Mesenchymal stem cell (in vitro differentiated cells and primary cell): ENCODE measurements at regions not wholly inside any gene's neighbourhood (a gene's known extent, or its start where the extent isn't known, plus 50 kb on each side); places are given as distances from the start of the nearest gene placed in this dataset.

Experiments used
- DNase-seq: peaks from one replicate; pipeline ENCODE4 v3.0.0-alpha.2; 2013
- H2AFZ ChIP-seq: one replicate; pipeline ENCODE4 v1.6.1; 2013; ENCODE audit warnings: low read depth, mild to moderate bottlenecking, control low read depth, inconsistent platforms, low read length, moderate library complexity
- H2AK5ac ChIP-seq: 2 replicates; pipeline ENCODE4 v1.6.1; 2013; ENCODE audit warnings: low read length, moderate library complexity, mild to moderate bottlenecking, inconsistent platforms; ENCODE audit not compliant: severe bottlenecking
- H2BK120ac ChIP-seq: one replicate; pipeline ENCODE4 v1.6.1; 2013; ENCODE audit warnings: low read depth, mild to moderate bottlenecking, inconsistent platforms, low read length, moderate library complexity
- H2BK12ac ChIP-seq, 2 experiments: one replicate each; pipeline ENCODE4 v1.6.1; 2013; ENCODE audit warnings: inconsistent platforms in 2 of 2, low read length in 2 of 2, mild to moderate bottlenecking in 2 of 2, moderate library complexity in 2 of 2, control low read depth in 1 of 2
- H2BK15ac ChIP-seq: one replicate; pipeline ENCODE4 v1.6.1; 2013; ENCODE audit warnings: mild to moderate bottlenecking, low read depth, inconsistent platforms; ENCODE audit not compliant: poor library complexity, severe bottlenecking
- H2BK5ac ChIP-seq: 2 replicates; pipeline ENCODE4 v1.6.1; 2013; ENCODE audit warnings: low read depth, mild to moderate bottlenecking, low read length, control low read depth, inconsistent platforms; ENCODE audit not compliant: poor library complexity, severe bottlenecking
- H3K14ac ChIP-seq, 2 experiments: one replicate each; pipeline ENCODE4 v1.6.1; 2013; ENCODE audit warnings: inconsistent platforms in 2 of 2, low read length in 2 of 2, control low read depth in 1 of 2, mild to moderate bottlenecking in 1 of 2, moderate library complexity in 1 of 2
- H3K18ac ChIP-seq, 2 experiments: one replicate each; pipeline ENCODE4 v1.6.1; 2013; ENCODE audit warnings: inconsistent platforms in 2 of 2, low read length in 2 of 2, control low read depth in 1 of 2, low read depth in 1 of 2, mild to moderate bottlenecking in 1 of 2
- H3K23ac ChIP-seq, 2 experiments: one replicate each; pipeline ENCODE4 v1.6.1; 2013; ENCODE audit warnings: inconsistent platforms in 2 of 2, low read length in 2 of 2, mild to moderate bottlenecking in 2 of 2, moderate library complexity in 2 of 2, control low read depth in 1 of 2
- H3K27ac ChIP-seq: 2 replicates; pipeline ENCODE4 v1.5.1; 2013; ENCODE audit warnings: mild to moderate bottlenecking, moderate library complexity, low read length, control low read depth, inconsistent platforms; ENCODE audit not compliant: poor library complexity, severe bottlenecking
- H3K27me3 ChIP-seq, 2 experiments: 2 replicates each; pipeline versions ENCODE4 v1.6.1 to v1.7.0; 2013; ENCODE audit warnings: low read length in 2 of 2, mild to moderate bottlenecking in 2 of 2, moderate library complexity in 2 of 2, control low read depth in 1 of 2, inconsistent platforms in 1 of 2; ENCODE audit not compliant: control insufficient read depth in 1 of 2, insufficient read depth in 1 of 2
- H3K36me3 ChIP-seq, 2 experiments: 2 replicates each; pipeline versions ENCODE4 v1.6.1 to v1.7.0; 2013; ENCODE audit warnings: low read length in 2 of 2, control low read depth in 1 of 2, inconsistent platforms in 1 of 2, low read depth in 1 of 2, mild to moderate bottlenecking in 1 of 2; ENCODE audit not compliant: insufficient read depth in 2 of 2, control insufficient read depth in 1 of 2
- H3K4ac ChIP-seq, 2 experiments: one replicate each; pipeline ENCODE4 v1.6.1; 2013; ENCODE audit warnings: inconsistent platforms in 2 of 2, low read length in 2 of 2, mild to moderate bottlenecking in 2 of 2, moderate library complexity in 2 of 2, control low read depth in 1 of 2, low read depth in 1 of 2
- H3K4me1 ChIP-seq: 2 replicates; pipeline ENCODE4 v1.6.1; 2013; ENCODE audit warnings: low read depth, low read length, control low read depth; ENCODE audit not compliant: control insufficient read depth, insufficient read depth
- H3K4me2 ChIP-seq: 2 replicates; pipeline ENCODE4 v1.6.1; 2013; ENCODE audit warnings: low read length, mild to moderate bottlenecking, inconsistent platforms; ENCODE audit not compliant: poor library complexity, severe bottlenecking
- H3K4me3 ChIP-seq, 2 experiments: 2 replicates each; pipeline versions ENCODE4 v1.5.1 to v1.7.0; 2013; ENCODE audit warnings: low read length in 2 of 2, mild to moderate bottlenecking in 2 of 2, control low read depth in 1 of 2, low read depth in 1 of 2; ENCODE audit not compliant: insufficient read depth in 1 of 2
- H3K79me1 ChIP-seq: replicated peaks from 2 replicates; pipeline ENCODE4 v1.6.1; 2013; ENCODE audit warnings: mild to moderate bottlenecking, control low read depth, low read length, inconsistent platforms; ENCODE audit not compliant: poor library complexity, severe bottlenecking
- H3K9ac ChIP-seq: 2 replicates; pipeline ENCODE4 v1.7.0; 2013; ENCODE audit warnings: mild to moderate bottlenecking, low read length, moderate library complexity
- H3K9me3 ChIP-seq: 2 replicates; pipeline ENCODE4 v1.7.0; 2013; ENCODE audit warnings: mild to moderate bottlenecking, low read length; ENCODE audit not compliant: control insufficient read depth
- H4K8ac ChIP-seq: one replicate; pipeline ENCODE4 v1.6.1; 2013; ENCODE audit warnings: inconsistent platforms, mild to moderate bottlenecking, low read length, moderate library complexity
- H4K91ac ChIP-seq: one replicate; pipeline ENCODE4 v1.6.1; 2013; ENCODE audit warnings: mild to moderate bottlenecking, low read length, inconsistent platforms
- WGBS: methylation state at CpG from one replicate; pipeline ENCODE4 v1.1.7; 2013; ENCODE audit warnings: mixed read lengths; 5-methylcytosine and 5-hydroxymethylcytosine counted together

- Histone ChIP-seq H4K8ac (no peak overlapping the region), H3K4me2 (no peak overlapping the region), H3K4me3 (no peak overlapping the region), H4K91ac (no peak overlapping the region), H3K9me3 (no peaks in the 10 kb centered on the region), H3K27ac (no peak overlapping the region), H3K9ac (no peak overlapping the region), H2BK120ac (no peak overlapping the region), H3K79me1 (no peaks in the 10 kb centered on the region), H3K23ac (no peak overlapping the region), H3K4ac (no peak overlapping the region), H2AFZ (no peak overlapping the region), H2BK12ac (no peak overlapping the region), H2AK5ac (no peak overlapping the region), H3K36me3 (no peaks in the 10 kb centered on the region), H2BK15ac (no peak overlapping the region), H3K14ac (no peak overlapping the region), H3K4me1 (peaks cover 20% of the 10 kb centered on the region), H3K18ac (no peak overlapping the region), H2BK5ac (no peak overlapping the region), H3K27me3 (peaks cover 28 to 41% of the 10 kb centered on the region in 2 experiments)
- 85% methylated on average over 8 of the region's 8 CpGs for WGBS
- no peak for DNase-seq
Measured at GRCh38 chr11:70519117-70519516, 120.8 kb downstream of the CTTN start.

- H3K27me3 ChIP-seq, result peaks cover 39 to 49% of the 10 kb centered on the region in 2 experiments
- no peak overlapping the region for H2AFZ ChIP-seq
- peaks cover 32% of the 10 kb centered on the region for H3K4me1 ChIP-seq
- WGBS, result 85% methylated on average over 21 of the region's 22 CpGs
- H2BK12ac ChIP-seq, result no peak overlapping the region
- H2BK120ac ChIP-seq, result no peak overlapping the region
- no peaks in the 10 kb centered on the region for H3K9me3 ChIP-seq
- no peak overlapping the region for H3K27ac ChIP-seq
- no peak overlapping the region for H4K91ac ChIP-seq
- H3K4me3 ChIP-seq, result no peak overlapping the region
- H3K9ac ChIP-seq, result no peak overlapping the region
- peak overlapping the region in 1 of 2 experiments; percentile 58 for H3K14ac ChIP-seq
- no peak for DNase-seq
- no peak overlapping the region for H3K18ac ChIP-seq
- no peak overlapping the region for H4K8ac ChIP-seq
- H2AK5ac ChIP-seq, result no peak overlapping the region
- no peak overlapping the region for H3K23ac ChIP-seq
- H2BK15ac ChIP-seq, result no peak overlapping the region
- H3K79me1 ChIP-seq, result no peaks in the 10 kb centered on the region
- H3K4ac ChIP-seq, result no peak overlapping the region
- H3K4me2 ChIP-seq, result no peak overlapping the region
- no peaks in the 10 kb centered on the region for H3K36me3 ChIP-seq
- no peak overlapping the region for H2BK5ac ChIP-seq
Measured at GRCh38 chr11:70521475-70522308, 123.4 kb downstream of the CTTN start.

DNA sequence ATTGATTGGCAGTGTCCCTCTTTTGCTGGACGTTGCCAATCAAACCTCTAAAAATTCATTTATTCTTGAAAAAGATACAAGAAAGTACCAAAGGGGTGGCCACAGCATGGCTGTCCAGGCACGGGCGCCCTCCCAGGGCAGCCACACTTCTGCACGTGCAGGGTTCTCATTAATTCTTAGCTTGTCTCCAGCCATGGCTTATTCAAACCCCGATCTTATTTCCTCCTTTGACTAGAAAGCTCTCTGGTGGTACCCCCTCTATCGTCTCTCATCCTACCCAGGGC, 123.9 kb downstream of the CTTN start:
- Histone ChIP-seq H2AK5ac (no peak overlapping the region), H3K18ac (no peak overlapping the region), H2BK5ac (no peak overlapping the region), H3K23ac (no peak overlapping the region), H2BK120ac (no peak overlapping the region), H3K27ac (no peak overlapping the region), H3K9ac (no peak overlapping the region), H3K27me3 (peaks cover 35 to 49% of the 10 kb centered on the region in 2 experiments), H3K4me3 (no peak overlapping the region), H3K4me2 (no peak overlapping the region), H3K4ac (no peak overlapping the region), H3K36me3 (no peaks in the 10 kb centered on the region), H2AFZ (no peak overlapping the region), H2BK12ac (no peak overlapping the region), H3K14ac (no peak overlapping the region), H3K79me1 (no peaks in the 10 kb centered on the region), H4K8ac (no peak overlapping the region), H3K4me1 (peaks cover 34% of the 10 kb centered on the region), H4K91ac (no peak overlapping the region), H3K9me3 (no peaks in the 10 kb centered on the region), H2BK15ac (no peak overlapping the region)
- DNase-seq, result no peak
- 81% methylated on average over 6 of the region's 6 CpGs for WGBS

- no peak overlapping the region for H4K8ac ChIP-seq
- no peak overlapping the region for H2AK5ac ChIP-seq
- DNase-seq, result no peak
- no peak overlapping the region for H3K23ac ChIP-seq
- no peaks in the 10 kb centered on the region for H3K9me3 ChIP-seq
- H3K4me2 ChIP-seq, result no peak overlapping the region
- 75% methylated on average over 24 of the region's 26 CpGs for WGBS
- H2BK15ac ChIP-seq, result no peak overlapping the region
- H3K9ac ChIP-seq, result no peak overlapping the region
- peaks cover 34% of the 10 kb centered on the region for H3K4me1 ChIP-seq
- H3K27me3 ChIP-seq, result peaks cover 31 to 49% of the 10 kb centered on the region in 2 experiments
- H2BK120ac ChIP-seq, result no peak overlapping the region
- no peak overlapping the region for H2AFZ ChIP-seq
- H3K79me1 ChIP-seq, result no peaks in the 10 kb centered on the region
- H3K14ac ChIP-seq, result no peak overlapping the region
- no peak overlapping the region for H3K4ac ChIP-seq
- H3K4me3 ChIP-seq, result no peak overlapping the region
- no peak overlapping the region for H3K27ac ChIP-seq
- H2BK5ac ChIP-seq, result no peak overlapping the region
- H4K91ac ChIP-seq, result no peak overlapping the region
- H2BK12ac ChIP-seq, result no peak overlapping the region
- H3K18ac ChIP-seq, result no peak overlapping the region
- H3K36me3 ChIP-seq, result no peaks in the 10 kb centered on the region
Measured at GRCh38 chr11:70522593-70523311, 124.4 kb downstream of the CTTN start.
